Effector memory CD8-positive, alpha-beta T cell (primary cell): ENCODE measurements at regions not wholly inside any gene's neighbourhood (a gene's known extent, or its start where the extent isn't known, plus 50 kb on each side); places are given as distances from the start of the nearest gene placed in this dataset.

Experiments
- ATAC-seq: fragments of 150-1000 bp; cut with Tn5 transposase; replicated peaks from 2 replicates; pipeline ENCODE4 v1.10.0; 2021; ENCODE audit warnings: mild to moderate bottlenecking, moderate library complexity
- DNase-seq, 3 experiments: peaks; one replicate each; pipeline ENCODE4 v3.0.0; 2021
- H3K27ac Mint-ChIP-seq, 2 donors: one replicate each; pipeline ENCODE4 v1.8.0; 2022; ENCODE audit warnings: mild to moderate bottlenecking in 2 of 2, mixed read lengths in 2 of 2, moderate library complexity in 2 of 2
- H3K27me3 Mint-ChIP-seq, 2 donors: one replicate each; pipeline ENCODE4 v1.8.0; 2022; ENCODE audit warnings: mixed read lengths in 2 of 2
- H3K36me3 Mint-ChIP-seq: one replicate; pipeline ENCODE4 v1.8.0; 2022; ENCODE audit warnings: mild to moderate bottlenecking, moderate library complexity, mixed read lengths; ENCODE audit not compliant: insufficient read depth
- H3K4me1 Mint-ChIP-seq, 2 donors: one replicate each; pipeline ENCODE4 v1.8.0; 2022; ENCODE audit warnings: low read depth in 2 of 2, mixed read lengths in 2 of 2
- H3K4me3 Mint-ChIP-seq, 2 donors: one replicate each; pipeline ENCODE4 v1.8.0; 2022; ENCODE audit warnings: mild to moderate bottlenecking in 2 of 2, mixed read lengths in 2 of 2, moderate library complexity in 2 of 2
- H3K9me3 Mint-ChIP-seq, 2 donors: one replicate each; pipeline ENCODE4 v1.8.0; 2022; ENCODE audit warnings: mixed read lengths in 2 of 2

DNA sequence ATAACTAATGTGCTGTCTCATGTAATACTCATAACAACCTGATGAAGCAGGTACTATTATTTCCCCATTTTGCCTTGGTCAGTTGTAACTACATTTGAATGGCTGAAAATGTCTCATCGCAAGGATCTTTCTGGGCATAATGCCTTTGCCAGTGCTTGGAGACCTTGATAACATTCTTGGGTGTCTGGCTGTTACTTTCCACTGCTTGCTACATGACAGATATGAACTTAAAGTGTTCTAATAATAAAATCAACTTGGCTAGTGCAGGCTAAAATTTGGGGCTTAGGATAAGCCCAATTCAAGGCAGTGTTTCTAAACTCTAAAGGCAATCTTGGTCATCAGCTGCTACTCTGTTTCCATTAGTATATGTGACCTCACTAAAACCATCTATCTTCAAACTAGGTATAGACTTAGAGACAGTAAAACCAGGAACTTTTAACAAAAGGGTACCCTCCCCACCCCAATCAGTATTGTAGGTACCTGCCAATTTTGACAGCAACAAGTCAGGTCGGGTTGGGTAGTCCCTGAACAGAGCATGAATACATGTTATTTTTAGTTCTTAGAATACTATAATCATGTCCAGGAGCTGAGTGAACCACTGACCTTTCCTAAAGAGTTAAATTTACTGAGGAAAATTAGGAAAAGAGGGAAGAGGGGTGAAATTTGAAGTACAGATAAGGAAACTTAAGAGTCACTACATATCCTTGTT is 68.2 kb upstream of the AHR start:
- Mint-ChIP-seq H3K36me3 (peaks cover 23% of the 10 kb centered on the region), H3K4me1 (peaks cover 16 to 20% of the 10 kb centered on the region in 2 donors), H3K4me3 (no peak overlapping the region), H3K9me3 (no peaks in the 10 kb centered on the region), H3K27ac (peak overlapping the region in 1 of 2 donors; percentile 28), H3K27me3 (no peaks in the 10 kb centered on the region)
- no peak for DNase-seq
- no peak for ATAC-seq

DNA sequence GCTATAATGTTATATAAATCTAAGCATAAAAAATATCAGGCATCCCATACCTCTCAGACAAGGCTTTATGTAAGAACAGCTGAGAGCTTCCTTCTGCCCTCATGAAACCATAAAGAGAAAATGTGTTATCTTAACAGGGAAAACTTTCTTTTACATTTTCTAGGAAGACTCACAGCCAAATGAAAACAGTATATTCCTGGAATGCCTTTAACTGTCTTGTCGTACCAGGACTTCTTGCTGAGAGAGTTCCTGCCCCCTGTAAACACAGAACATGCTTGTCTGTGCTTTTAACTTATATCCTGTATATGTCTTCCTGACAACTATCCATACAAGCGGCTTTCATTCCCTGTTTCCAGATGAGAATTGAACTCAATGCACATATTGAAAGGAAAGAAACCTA is 64.8 kb upstream of the AHR start:
- no peak for DNase-seq
- H3K4me1 Mint-ChIP-seq: peaks cover 25 to 35% of the 10 kb centered on the region in 2 donors
- peaks cover 28% of the 10 kb centered on the region for H3K36me3 Mint-ChIP-seq
- H3K27ac Mint-ChIP-seq: peak overlapping the region; percentile 99 to 100
- ATAC-seq: no peak
- peaks cover 0 to 4% of the 10 kb centered on the region in 2 donors for H3K9me3 Mint-ChIP-seq
- no peaks in the 10 kb centered on the region for H3K27me3 Mint-ChIP-seq
- peak overlapping the region; percentile 69 for H3K4me3 Mint-ChIP-seq

DNA sequence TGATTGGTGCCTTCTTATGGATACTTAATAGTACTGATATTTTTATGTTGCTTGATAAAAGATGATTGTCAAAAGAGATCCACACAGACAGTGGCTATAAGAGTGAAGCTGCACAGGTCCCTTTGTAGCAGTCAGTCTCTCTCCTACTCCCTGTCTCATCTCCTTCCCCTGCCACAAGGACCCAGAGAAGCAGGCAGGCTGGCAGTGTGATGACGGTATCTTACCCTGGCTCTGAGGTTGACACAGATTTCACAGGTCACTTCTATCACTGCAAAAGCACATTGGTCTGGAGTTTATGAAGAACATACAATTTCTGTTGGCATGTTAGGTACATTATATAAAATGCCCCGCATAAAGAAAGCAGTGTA is 64.4 kb upstream of the AHR start:
- H3K36me3 Mint-ChIP-seq: peaks cover 28% of the 10 kb centered on the region
- DNase-seq (peak; percentile 51 to 55 (median 52)), ATAC-seq (peak; percentile 67)
- peak overlapping the region; percentile 99 to 100 for H3K27ac Mint-ChIP-seq
- peak overlapping the region; percentile 69 for H3K4me3 Mint-ChIP-seq
- peaks cover 25 to 35% of the 10 kb centered on the region in 2 donors for H3K4me1 Mint-ChIP-seq
- H3K9me3 Mint-ChIP-seq: peaks cover 0 to 4% of the 10 kb centered on the region in 2 donors
- H3K27me3 Mint-ChIP-seq: no peaks in the 10 kb centered on the region

DNA sequence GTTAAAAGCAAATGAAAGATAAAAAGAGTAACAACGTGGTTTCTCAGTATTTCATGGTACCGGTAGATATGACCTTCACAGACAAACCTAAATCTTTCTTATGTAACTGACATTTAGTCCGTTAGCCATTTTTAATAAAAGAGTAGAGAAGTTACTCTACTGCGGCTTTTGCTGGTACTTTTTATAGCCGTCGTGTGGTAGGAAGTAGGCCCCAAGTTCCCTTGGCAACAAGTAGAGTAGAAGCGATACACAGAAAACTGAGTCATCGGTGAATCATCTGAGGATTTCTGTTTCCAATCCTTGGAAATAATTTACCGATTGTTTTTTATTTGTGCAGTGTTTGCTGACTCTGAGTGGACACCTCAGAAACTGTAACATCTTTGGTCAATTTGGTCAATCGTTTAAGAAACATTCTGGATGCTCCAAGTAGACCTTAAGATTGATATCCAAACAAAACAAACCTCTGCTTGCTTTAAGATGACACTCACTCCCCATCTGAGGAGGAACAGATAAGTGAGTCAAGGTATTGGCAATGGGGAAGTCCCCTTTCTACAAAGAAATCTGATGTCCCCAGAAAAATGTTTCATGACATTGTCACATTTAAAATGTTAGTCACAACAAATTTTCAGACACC is 63.9 kb upstream of the AHR start:
- ATAC-seq (peak; percentile 89), DNase-seq (peak; percentile 57 to 65 (median 60))
- Mint-ChIP-seq H3K27ac (peak overlapping the region; percentile 99 to 100), H3K9me3 (peaks cover 0 to 4% of the 10 kb centered on the region in 2 donors), H3K36me3 (peaks cover 28% of the 10 kb centered on the region), H3K4me3 (peak overlapping the region; percentile 69), H3K4me1 (peaks cover 25 to 35% of the 10 kb centered on the region in 2 donors), H3K27me3 (no peaks in the 10 kb centered on the region)

DNA sequence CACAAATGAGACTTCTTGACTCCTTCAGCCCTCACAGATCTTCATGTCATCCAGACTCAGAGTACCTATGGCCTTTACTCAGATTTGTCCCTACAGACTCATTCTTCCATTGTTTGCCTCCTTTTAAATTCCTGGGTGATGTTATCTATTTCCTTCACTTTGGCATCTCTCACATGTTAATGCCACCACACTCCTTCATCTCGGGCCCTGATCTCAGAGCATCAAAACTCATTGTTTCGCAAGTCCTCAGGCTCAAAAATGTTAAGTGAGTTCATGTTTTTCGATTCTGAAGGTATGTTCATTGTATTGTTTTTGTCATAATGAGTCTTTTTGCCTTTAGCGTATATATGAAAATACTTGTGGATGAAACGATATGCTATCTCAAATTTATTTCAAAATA is 62.3 kb upstream of the AHR start:
- peaks cover 28% of the 10 kb centered on the region for H3K36me3 Mint-ChIP-seq
- H3K4me1 Mint-ChIP-seq: peaks cover 25 to 35% of the 10 kb centered on the region in 2 donors
- DNase-seq (no peak), ATAC-seq (no peak)
- H3K27me3 Mint-ChIP-seq: no peaks in the 10 kb centered on the region
- H3K9me3 Mint-ChIP-seq: peaks cover 0 to 4% of the 10 kb centered on the region in 2 donors
- H3K27ac Mint-ChIP-seq: peak overlapping the region; percentile 99 to 100
- peak overlapping the region; percentile 0 to 7 for H3K4me3 Mint-ChIP-seq

DNA sequence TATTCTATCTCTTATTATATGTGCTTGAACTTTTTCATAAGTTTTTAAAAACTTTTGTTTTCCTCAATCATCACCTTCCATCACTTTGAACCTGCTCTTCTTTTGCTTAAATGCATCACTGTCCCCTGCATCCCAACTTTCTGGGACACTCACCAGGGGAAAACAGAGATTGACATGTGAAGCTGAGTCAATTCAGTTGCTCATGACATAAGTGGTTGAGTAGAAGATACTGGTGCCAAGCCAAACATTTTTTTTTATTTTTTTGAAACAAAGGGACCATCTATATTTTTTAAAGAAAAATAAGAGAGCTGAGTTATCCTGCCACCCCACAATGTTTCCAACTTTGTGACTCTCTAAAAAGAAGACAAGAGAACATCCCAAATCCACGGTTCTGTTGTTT is 61.8 kb upstream of the AHR start:
- Mint-ChIP-seq H3K36me3 (peaks cover 28% of the 10 kb centered on the region), H3K27ac (peak overlapping the region; percentile 99 to 100), H3K4me3 (peak overlapping the region in 1 of 2 donors; percentile 40), H3K9me3 (peaks cover 0 to 4% of the 10 kb centered on the region in 2 donors), H3K27me3 (no peaks in the 10 kb centered on the region), H3K4me1 (peaks cover 25 to 35% of the 10 kb centered on the region in 2 donors)
- no peak for ATAC-seq
- DNase-seq: no peak

DNA sequence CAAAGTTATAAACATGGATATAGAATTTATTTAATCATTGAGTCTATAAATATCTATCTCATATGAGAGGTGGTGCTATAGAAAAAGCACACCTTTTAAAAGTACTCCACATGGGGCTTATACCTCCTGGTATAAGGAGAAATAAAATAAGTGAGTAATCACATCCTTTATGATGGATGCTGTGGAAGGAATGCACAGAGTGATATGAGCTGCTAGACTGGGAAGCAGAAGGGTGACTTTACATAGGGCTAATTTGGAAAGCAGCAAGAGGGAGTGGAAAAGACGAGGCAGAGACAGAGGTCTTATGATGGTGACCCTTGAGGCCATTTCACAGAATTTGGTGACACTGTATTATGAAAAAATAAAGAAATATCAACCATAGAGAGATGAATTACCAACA is 59.4 kb upstream of the AHR start:
- H3K27me3 Mint-ChIP-seq: no peaks in the 10 kb centered on the region
- no peak overlapping the region for H3K4me3 Mint-ChIP-seq
- H3K9me3 Mint-ChIP-seq: peaks cover 0 to 4% of the 10 kb centered on the region in 2 donors
- ATAC-seq (no peak), DNase-seq (no peak)
- no peak overlapping the region for H3K27ac Mint-ChIP-seq
- peaks cover 17% of the 10 kb centered on the region for H3K36me3 Mint-ChIP-seq
- H3K4me1 Mint-ChIP-seq: peaks cover 16 to 25% of the 10 kb centered on the region in 2 donors

DNA sequence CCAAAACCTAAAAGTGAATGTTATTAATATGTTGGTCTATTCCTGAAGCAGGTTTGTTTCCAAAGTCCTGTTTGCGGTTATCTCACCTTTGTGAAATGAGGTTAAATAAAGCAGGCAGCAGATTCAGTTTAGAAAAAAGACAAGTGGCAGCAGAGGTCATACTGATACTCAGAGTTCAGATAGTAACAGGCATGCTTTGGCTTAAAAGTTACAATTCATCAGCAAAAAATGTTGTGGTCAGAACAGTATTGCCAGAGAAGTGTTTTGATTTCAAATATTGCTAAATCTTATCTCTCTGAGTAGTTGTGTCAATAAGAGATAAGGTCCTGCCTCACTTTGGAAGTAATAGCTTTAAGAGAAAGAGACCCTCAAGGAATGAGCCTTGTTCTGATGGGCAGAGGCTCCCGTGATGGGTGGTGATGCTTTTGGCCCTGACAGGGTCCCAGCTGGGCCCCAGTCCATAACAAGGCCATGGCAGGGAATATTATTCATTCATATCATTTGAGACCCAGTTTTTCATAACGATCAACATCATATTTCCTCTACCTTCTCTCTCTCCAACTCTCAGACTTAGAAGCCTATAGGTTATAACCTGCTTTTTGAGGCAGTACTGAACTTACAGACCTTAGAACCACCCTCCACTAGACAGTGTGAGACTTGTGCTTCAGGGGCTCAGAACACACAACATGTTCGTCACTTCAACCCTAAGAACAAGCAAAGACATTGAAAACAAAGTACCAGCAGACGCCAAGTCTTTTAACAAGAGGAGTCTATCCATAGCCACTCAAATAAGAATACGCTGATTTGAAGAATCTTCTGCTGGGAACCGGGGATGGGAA is 58.5 kb upstream of the AHR start:
- Mint-ChIP-seq H3K27me3 (no peaks in the 10 kb centered on the region), H3K36me3 (peaks cover 8% of the 10 kb centered on the region), H3K4me3 (no peak overlapping the region), H3K4me1 (peaks cover 12 to 18% of the 10 kb centered on the region in 2 donors), H3K9me3 (peaks cover 0 to 4% of the 10 kb centered on the region in 2 donors), H3K27ac (no peak overlapping the region)
- ATAC-seq (no peak), DNase-seq (no peak)

DNA sequence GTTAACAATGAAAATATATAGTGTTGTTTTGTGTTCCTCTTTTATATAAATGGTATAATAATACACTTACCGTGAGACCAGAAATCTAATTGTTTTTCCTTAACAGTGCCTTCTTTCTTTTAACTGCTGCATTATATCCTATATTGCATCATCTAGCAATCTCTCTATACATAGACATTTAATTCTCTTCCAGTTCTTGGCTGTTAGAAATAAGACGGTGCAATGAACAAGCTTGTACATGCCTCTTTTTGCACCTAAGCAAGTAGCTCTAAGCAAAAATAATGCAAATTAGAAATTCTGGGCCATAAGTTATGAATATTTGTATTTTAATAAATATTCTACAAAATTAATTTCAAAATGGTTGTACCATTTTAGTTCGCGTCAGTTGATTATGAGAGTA is 55.9 kb upstream of the AHR start:
- no peak for ATAC-seq
- peaks cover 3% of the 10 kb centered on the region for H3K36me3 Mint-ChIP-seq
- DNase-seq: no peak
- no peak overlapping the region for H3K27ac Mint-ChIP-seq
- no peaks in the 10 kb centered on the region for H3K27me3 Mint-ChIP-seq
- H3K4me3 Mint-ChIP-seq: no peak overlapping the region
- peaks cover 0 to under 1% of the 10 kb centered on the region in 2 donors for H3K4me1 Mint-ChIP-seq
- H3K9me3 Mint-ChIP-seq: no peaks in the 10 kb centered on the region

DNA sequence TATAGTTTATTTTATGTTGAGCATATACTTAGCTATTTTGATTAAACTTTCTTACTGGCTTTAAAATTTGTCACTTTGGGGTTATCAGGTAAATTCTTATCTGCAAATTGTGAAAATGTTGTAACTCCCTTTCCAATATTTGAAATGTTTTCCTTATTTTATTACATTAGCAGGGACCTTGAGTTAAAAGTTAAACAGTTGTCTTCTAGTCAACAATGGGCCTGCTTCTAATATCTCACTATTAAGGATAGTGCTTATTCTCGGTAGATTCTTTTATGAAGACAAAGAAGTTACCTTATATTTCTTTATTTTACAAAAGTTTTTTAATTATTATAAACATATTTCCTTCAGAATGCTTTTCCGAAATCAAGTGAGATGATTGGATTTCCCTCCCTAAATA is 53.7 kb upstream of the AHR start:
- no peak overlapping the region for H3K4me3 Mint-ChIP-seq
- H3K4me1 Mint-ChIP-seq: no peaks in the 10 kb centered on the region
- no peaks in the 10 kb centered on the region for H3K9me3 Mint-ChIP-seq
- DNase-seq: no peak
- no peaks in the 10 kb centered on the region for H3K36me3 Mint-ChIP-seq
- ATAC-seq: no peak
- H3K27ac Mint-ChIP-seq: no peak overlapping the region
- H3K27me3 Mint-ChIP-seq: no peaks in the 10 kb centered on the region

DNA sequence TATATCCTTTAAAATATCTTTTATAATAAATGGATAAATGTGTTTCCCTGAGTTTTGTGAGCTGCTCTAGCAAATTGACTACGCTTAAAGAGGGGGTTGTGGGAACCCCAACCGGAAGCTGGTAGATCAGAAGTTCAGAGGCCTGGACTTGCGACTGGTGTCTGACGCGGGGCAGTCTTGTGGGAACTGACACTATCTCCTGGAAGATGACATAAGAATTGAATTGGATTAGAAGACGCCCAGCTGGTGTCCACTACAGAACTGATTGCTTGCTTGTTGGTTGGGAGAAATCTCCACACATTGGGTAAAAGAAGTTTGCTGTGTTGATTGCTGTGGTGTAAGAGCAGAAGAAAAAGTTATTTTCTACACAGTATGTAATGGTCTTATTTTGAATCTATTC is 51.1 kb upstream of the AHR start:
- no peaks in the 10 kb centered on the region for H3K36me3 Mint-ChIP-seq
- H3K27ac Mint-ChIP-seq: no peak overlapping the region
- no peaks in the 10 kb centered on the region for H3K9me3 Mint-ChIP-seq
- no peak for DNase-seq
- ATAC-seq: no peak
- H3K4me3 Mint-ChIP-seq: no peak overlapping the region
- H3K4me1 Mint-ChIP-seq: no peaks in the 10 kb centered on the region
- no peaks in the 10 kb centered on the region for H3K27me3 Mint-ChIP-seq

DNA sequence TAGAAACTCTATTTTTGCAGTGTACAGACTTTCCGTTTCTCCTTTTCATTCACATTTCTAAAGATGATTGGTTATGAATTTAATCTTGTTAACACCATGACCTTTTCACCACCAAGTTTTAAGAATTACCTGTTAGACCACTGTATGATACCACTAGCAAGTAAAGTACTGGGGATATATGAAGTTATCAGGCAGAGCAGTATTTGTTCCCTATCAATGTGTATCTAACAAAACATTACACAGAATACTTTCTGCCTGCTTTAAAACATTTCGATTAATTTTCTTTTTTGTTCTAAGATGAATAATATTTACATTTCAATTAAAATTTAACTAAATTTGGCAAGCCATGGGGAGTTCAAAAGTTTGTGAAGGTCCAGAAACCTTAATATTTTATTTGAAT is 49.9 kb upstream of the AHR start:
- Mint-ChIP-seq H3K4me1 (no peaks in the 10 kb centered on the region), H3K27ac (no peak overlapping the region), H3K4me3 (no peak overlapping the region), H3K36me3 (no peaks in the 10 kb centered on the region), H3K27me3 (no peaks in the 10 kb centered on the region), H3K9me3 (no peaks in the 10 kb centered on the region)
- no peak for ATAC-seq
- DNase-seq: no peak
